Epithelial cell of prostate (primary cell): ENCODE measurements at regions not wholly inside any gene's neighbourhood (a gene's known extent, or its start where the extent isn't known, plus 50 kb on each side); places are given as distances from the start of the nearest gene placed in this dataset.
A peak's percentile ranks its signal among the peaks of the same experiment; 100 is the strongest.

ENCODE experiments used
- DNase-seq: peaks from one replicate; pipeline ENCODE4 v3.0.0-alpha.2; 2011; ENCODE audit warnings: low read depth, low spot score
- H3K27ac ChIP-seq: fragments of 450-650 bp; 2 replicates; pipeline ENCODE4 v1.5.1; 2017; ENCODE audit warnings: mild to moderate bottlenecking

DNA sequence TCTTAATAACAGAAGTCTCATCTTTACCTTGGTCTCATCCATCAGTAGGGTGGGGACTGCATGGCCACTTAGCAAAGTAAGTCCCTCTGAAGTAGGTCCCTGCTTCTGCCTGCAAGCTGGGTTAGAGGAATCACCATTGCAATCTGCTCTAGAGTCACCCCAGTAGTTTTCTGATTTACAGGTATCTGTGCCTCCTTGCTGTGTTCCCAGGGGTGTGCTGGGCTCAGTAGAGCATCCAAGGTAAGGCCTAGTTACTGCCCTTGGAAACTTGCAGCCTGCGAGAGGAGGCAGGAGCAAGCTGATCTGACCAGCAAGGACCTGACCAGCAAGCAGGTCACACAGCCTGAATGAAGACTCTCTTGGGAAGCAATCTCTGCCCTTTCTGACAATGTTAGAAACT is 160.8 kb upstream of the GSC start:
- no peak for DNase-seq
- H3K27ac ChIP-seq = no peak overlapping the region

DNA sequence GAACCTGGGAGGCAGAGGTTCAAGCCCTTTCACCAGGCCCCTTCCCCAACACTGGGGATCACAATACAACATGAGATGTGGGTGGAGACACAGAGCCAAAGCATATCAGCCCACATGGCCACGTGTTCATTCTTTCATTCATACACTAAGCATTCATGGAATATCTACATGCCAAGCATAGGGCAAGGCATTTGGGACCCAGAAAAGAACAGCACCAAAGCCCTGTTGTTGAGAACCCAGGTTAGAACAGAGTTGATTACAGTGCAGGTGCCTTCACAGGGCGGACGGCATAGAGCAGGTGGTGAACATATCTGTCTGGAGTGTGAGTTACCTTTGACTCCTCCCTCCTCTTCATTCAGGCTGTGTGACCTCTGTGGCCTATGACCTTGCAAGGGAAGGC is 159.4 kb upstream of the GSC start:
- H3K27ac ChIP-seq = no peak overlapping the region
- no peak for DNase-seq

DNA sequence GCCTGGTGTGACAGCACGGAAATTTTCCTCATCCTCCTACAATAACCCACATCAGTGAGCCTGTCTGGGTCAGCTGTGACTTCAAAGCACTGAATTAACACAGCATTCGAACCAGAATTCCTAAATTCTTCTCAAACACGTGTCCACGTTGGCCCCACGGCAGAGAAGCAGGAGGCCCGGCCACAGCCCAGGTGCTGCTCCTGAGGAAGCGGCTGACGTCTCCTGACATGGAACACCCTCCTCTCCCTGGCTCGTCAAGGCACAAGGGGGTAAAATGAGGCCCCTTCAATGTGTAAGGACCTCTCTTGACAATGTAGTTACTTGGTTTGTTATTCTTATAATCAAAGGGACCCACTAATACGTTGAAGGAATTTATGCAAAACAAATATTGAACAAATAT is 156.3 kb upstream of the GSC start:
- no peak for DNase-seq
- H3K27ac ChIP-seq = no peak overlapping the region

- no peak overlapping the region for H3K27ac ChIP-seq
- no peak for DNase-seq
Observed at GRCh38 chr14:94925416-94926173, 155.7 kb upstream of the GSC start.

DNA sequence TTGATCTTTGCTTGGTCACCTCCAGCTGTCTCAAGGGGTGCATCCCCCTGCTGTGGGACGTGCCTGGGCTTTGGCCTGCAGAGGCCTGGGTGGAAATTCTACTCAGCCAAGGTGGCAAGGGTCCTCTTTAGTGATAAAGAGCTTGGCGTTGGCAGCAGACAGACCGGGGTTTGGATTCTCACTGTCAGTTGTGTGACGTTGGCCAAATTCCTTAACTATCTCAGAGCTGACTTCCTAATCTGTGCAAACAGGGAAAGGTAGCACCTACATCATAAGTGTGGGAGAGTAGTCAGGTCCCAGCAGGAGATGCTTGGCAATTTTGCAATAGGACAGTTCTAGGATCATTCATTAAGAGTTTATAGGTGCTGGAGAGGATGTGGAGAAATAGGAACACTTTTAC is 154.3 kb upstream of the GSC start:
- no peak for DNase-seq
- no peak overlapping the region for H3K27ac ChIP-seq

- H3K27ac ChIP-seq = no peak overlapping the region
- DNase-seq = no peak
Observed at GRCh38 chr14:94923786-94924185, 153.9 kb upstream of the GSC start.

DNA sequence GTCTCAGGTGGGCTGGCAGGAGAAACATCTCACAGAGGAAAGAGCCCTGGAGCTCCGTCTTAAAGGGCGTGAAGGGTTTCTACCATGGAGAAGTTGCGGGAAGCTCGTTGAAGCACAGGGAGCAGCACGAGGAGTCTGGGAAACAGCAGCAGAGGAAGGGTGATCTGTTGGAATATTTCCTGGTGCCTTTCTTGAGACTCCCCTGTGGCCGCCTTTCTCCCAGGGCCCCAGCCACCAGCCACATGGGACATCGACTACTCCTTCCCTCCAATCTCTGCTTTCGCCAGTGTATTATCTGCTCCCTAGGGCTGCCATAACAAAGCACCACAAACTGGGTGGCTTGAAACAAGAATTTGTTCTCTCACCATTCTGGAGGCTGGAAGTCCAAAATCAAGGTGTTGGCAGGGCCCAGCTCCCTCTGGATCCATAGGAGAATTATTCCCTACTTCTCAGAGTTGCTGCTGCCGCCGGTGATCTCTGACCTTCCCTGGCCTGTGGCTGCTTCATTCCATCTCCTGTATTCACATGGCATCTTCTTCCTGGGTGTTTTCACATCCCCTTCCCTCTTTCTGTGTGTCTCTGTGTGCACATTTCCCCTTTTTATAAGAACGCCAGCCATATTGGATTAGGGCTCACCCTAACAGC is 152.8 kb upstream of the GSC start:
- DNase-seq = no peak
- no peak overlapping the region for H3K27ac ChIP-seq

DNA sequence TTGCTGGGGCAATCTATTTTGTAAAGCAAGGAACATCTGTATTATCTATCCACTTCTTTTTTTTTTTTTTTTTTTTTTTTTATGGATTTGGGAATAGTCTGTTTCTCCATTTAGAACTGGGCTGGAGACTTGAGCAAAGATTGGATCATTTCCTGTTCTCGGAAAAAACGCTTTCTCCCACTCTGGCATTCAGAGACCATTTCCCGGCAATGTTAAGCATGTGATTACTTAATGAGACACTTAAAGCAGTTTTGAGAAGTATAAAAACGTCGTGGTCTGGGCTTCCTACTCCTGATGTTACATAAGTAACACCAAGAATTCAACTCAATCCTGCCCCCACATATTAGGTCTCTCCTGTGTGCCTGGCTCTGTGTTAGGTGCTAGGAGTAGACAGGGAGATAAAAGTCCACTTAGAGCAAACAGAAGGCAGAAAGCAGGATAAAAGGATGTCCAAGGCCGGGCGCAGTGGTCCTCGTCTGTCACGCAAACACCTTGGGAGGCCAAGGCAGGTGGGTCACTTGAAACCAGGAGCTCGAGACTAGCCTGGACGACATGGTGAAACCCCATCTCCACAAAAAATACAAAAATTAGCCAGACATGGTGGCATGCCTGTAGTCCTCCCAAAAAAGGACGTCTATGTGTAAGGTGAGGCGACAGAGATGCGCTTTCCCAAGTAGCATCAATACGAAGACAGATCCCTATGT is 152.1 kb upstream of the GSC start:
- no peak overlapping the region for H3K27ac ChIP-seq
- DNase-seq = no peak

DNA sequence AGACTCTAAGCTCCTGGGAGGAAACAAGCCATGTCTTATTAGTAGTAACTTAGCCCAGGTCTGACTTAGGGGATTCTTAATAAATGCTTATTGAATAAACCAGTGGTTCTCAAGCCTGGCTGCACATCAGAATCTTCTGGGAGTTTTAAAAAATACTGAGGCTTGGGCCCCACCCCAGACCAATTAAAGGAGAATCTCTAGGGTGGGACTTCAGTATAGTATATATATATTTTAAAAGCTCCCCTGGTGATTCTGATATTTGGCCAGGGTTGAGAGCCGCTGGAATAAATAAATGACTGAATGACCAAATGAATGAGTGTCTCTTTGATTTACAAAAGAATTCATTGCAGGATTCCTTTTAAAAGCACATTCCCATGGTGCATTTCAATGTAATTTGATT is 151.5 kb upstream of the GSC start:
- H3K27ac ChIP-seq = no peak overlapping the region
- no peak for DNase-seq

GRCh38 chr14:94919896-94920295 is 150.0 kb upstream of the GSC start:
- no peak overlapping the region for H3K27ac ChIP-seq
- no peak for DNase-seq

DNA sequence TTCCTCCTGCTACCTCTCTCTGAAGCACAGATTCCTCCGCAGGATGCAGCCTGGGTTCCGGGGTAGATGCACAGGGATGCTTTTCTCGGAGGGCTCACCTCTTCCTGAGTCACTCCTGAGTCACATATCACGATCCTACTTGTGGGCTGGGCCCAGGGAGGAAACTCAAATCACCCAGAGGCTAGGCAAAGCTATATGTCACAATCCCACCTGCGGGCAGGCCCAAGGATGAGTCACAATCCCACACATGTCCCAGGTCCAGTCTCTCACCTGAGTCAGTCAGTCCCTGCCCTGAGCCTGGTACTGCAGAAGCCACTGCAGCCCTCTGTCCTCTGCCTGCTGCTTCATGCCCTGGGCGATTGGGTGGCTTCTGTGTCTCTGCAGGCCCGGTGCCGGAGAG is 149.0 kb upstream of the GSC start:
- DNase-seq = peak; percentile 61
- no peak overlapping the region for H3K27ac ChIP-seq

- DNase-seq = no peak
- no peak overlapping the region for H3K27ac ChIP-seq
Observed at GRCh38 chr14:94917041-94917600, 147.2 kb upstream of the GSC start.

GRCh38 chr14:94914191-94914590 is 144.3 kb upstream of the GSC start:
- no peak for DNase-seq

DNA sequence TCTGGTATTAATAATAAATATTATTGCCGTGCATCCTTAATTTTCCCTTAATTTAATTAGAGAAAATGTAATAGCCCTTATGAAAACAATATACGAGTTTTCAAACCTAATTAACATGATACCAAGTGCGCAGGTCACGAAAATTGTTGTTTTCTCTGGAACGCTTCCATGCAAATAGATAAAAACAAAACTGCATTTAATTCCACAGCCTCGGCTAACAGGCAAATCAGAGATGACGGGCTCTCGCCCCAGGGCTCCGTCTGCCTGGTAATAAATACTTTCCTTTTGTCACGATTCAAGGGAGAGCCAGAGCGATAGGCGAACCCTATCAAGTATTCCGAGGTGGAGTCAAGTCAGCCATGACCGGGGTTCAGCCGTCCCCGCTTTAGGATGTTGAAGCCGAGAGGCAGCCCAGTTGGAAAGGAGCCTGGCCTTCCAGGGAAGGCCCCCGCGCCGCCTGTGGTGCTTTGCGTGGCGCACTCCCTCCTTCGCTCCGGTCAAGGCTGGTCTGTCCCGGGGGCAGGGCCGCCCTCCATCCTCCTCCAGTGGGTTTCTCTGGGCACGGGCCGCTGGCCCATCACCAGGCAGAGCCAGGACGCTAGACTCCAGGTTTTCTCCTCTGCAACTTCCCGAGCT is 137.8 kb upstream of the GSC start:
- no peak overlapping the region for H3K27ac ChIP-seq
- DNase-seq = no peak

More at GRCh38 chr14:94914191-94914590, 144.3 kb upstream of the GSC start:
- H3K27ac ChIP-seq = no peak overlapping the region

- no peak overlapping the region for H3K27ac ChIP-seq
- DNase-seq = no peak
Observed at GRCh38 chr14:94906991-94907587, 137.2 kb upstream of the GSC start.

DNA sequence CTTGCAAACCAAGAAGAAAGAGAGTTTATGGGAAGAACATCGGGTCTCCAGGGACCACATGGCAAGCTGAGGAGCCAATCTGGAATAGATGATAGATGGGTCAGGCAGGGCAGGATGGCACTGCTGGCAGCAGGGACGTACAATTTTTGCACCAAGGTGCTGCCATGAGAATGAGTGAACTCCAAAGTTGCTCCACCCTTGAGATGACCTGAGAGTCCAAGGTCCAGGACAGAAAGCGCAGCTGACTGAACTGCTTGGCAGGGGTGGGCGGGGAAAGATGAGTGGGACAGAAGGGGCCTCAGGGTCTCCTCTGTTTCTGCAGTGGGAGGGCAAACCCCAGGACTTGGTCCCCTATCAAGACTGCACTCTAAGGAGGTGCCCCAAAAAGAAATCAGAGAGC is 136.7 kb upstream of the GSC start:
- no peak overlapping the region for H3K27ac ChIP-seq
- no peak for DNase-seq

DNA sequence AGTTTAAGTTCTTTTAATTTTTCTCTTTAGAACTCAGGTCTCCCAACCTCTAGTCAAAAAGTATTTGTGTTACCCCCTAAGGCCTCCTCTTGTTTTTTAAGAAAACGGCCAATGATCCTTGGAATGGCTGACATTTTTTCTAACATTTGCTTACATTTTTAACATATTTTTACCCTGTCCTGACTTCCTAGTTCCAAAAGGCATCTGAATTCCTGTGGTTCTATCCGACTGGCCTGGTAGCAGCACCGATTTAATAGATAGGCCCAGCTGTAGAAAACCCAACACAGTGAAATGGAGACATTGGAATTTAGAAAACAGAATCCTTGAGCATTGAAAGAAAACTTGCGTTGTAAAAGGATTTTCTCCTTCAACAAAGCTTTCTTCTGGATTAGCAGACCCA is 134.7 kb upstream of the GSC start:
- DNase-seq = no peak
- H3K27ac ChIP-seq = no peak overlapping the region

DNA sequence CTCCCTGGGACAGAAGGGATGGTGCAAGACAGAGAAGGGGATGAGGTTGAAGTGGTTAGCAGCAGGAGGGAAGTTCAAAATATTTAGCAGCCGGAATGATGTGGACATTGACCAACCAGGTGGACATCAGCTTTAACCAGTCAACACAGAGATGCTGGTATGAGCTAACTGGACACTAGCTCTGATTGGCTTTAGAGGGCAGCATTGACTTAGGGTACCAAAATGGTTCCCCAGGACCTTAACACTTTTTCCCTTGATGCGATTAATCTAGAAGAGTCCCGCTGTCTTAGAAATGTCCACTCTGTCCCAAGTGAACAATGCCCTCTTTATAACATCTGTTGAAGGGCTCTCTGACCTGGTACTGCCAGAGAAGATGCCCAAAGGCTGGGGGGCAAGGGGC is 134.0 kb upstream of the GSC start:
- no peak overlapping the region for H3K27ac ChIP-seq
- no peak for DNase-seq

GRCh38 chr14:94903338-94903737 is 133.4 kb upstream of the GSC start:
- DNase-seq = no peak

DNA sequence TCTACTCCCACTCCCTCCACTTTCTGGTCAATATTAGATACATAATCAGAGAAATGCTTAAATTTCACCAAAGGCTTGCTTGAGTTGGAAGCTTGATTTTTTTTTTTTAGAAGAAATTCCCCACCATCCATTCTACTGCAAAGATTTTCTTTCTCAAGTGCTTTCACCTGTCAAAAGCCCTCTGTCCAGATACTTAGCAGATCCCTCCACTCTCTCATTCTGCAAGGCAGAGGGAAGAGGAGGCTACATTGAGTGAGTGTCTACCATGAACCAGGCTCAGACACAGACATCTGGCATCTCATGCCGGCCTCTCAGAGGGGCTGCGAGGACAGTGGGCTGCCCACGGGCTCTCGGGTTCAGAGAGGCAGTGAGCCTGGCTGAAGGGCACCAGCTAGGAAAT is 127.6 kb upstream of the GSC start:
- DNase-seq = no peak
- no peak overlapping the region for H3K27ac ChIP-seq

More at GRCh38 chr14:94903338-94903737, 133.4 kb upstream of the GSC start:
- no peak overlapping the region for H3K27ac ChIP-seq
